NCI-H2227 (cell line): ENCODE measurements at regions not wholly inside any gene's neighbourhood (a gene's known extent, or its start where the extent isn't known, plus 50 kb on each side); places are given as distances from the start of the nearest gene placed in this dataset.
"Not testable (repeated sequence)": the region's sequence is repeated elsewhere in the genome, so short reads cannot be mapped to it uniquely, and the experiment has no call there.

Experiments used
- DNase-seq: peaks from one replicate; lab custom pipeline; 2025; ENCODE audit not compliant: unreplicated experiment; lab: John Stamatoyannopoulos, UW

DNA sequence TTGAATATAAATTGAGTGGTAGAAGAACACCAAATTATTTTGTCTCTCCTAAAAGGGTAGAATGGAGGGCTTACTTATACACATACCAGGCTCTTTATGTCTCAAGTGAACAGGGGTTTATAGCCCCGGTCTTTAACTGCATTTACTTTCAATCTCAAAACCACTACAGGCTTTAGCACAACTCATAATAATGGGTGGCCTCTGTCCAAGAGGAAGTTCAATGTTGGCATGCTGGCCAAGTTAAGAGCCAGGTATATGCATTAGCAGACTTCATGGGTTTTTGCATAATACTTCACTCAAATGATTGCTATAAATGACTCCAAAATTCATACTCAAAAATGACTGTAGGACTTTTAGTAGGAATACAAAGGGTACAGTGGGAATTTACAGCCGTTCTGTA, 118.5 kb upstream of the OTUD4 start:
- DNase-seq: no peak

DNA sequence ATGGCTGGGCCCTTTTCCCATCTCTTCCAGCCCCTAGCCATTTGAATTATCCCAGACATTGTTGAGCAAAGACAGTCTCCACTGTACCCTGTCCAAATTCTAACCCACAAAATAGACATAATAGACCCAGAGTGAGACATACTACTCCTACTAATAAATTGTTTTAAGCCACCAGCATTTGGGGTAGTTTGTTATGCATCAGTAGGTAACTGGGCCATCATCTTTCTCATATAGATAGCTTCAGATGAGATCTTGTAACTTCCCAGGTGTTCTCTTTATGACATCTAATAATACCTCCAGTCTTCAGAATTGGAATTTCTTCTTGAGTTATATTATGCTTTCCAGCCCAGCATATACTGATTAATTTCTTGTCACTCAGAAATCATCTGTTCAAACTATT, 117.2 kb upstream of the OTUD4 start:
- DNase-seq: no peak

DNA sequence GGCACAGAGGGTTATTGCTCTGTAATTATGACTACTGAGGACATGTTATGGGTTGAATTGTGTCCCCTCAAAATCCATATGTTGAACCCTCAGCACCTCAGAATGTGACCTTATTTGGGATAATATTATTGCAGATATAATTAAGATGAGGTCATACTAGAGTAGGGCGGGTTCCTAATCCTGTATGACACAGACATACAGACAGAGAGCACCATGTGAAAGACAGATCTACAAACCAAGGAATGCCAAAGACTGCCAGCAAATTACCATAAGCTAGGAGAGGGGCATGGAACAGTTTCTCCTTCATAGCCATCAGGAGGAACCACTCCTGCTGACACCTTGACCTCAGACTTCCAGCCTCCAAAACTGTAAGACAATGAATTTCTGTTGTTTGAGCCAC, 115.2 kb upstream of the OTUD4 start:
- no peak for DNase-seq

DNA sequence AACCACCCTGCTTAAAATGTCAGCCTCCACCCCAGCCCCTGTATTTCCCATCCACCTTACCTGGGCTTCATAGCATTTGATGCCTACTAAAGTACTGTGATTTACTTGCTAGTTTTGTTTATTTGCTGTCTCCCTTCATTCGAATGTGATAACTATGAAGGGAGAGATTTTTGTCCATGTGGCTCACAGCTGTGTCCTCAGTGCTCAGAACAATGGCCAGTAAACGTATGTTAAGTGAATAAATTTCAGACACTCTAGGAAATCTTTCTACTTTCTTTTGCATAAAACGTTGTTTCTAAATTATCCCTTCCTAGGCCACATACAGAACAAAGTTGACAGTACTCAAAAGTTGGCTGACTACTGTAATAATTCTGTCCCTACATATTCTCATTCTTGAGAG, 114.7 kb upstream of the OTUD4 start:
- DNase-seq: no peak

DNA sequence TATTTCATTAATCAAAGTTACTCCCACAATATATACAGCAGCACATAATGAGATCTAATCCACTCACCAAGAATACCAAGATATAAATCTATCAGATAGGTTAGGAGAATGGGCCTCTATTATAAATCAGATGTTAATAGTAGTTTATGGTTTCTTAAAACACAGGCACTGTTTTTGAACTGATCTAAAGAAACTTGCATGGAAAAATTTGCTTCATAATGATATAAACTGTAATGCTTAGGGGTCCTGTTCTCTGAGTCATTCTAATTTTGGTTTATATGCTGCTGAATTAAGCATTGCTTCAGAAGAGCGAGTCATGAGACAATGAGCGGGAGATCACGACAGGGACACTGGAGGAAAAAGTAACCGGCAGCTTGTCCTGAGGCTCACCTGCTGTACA, 113.3 kb upstream of the OTUD4 start:
- no peak for DNase-seq

DNA sequence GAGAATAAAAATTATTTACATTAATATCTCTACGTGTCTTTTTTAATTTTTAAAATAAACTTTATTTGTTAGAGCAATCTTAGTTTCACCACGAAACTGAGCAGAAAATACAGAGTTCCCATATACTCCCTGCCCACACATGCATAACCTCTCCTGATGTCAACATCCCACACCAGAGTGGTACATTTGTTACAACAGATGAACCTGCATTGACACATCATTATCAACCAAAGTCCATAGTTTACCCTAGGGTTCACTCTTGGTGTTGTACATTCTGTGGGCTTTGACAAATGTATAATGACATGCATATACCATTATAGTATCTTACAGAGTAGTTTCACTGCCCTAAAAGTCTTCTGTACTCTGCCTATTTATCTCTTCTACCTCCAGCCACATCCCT, 110.6 kb upstream of the OTUD4 start:
- DNase-seq: no peak

DNA sequence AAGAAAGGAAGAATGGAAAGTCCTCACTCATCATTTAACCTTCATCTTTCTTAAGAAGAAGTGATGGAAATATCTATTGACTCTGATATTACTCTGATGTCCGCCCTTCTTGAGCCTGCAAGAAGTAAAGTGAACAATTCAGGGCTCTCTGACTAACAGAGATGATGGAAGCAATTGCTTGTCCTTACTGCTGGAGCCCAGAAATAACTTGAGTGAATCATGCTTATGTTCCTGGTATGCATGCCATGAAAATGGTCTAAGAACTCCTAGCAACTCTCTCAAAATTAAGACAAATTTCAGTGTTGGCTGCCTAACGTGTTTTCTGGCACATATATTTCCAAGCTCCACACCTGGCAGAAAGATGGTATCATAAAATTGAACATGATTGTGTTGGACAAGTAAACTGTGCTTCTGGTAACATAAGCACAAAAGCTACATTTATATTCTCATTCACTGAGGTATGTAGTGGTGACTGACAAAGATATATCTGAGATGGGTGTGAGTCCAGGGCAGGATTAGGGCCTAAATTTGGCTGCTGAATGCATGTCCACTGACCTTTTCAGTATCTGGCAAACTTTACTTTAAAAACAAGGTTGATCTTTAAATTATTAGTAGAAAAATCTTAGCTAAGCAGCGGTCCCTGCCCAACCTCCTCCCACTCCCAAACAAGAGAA, 109.2 kb upstream of the OTUD4 start:
- DNase-seq: no peak

DNA sequence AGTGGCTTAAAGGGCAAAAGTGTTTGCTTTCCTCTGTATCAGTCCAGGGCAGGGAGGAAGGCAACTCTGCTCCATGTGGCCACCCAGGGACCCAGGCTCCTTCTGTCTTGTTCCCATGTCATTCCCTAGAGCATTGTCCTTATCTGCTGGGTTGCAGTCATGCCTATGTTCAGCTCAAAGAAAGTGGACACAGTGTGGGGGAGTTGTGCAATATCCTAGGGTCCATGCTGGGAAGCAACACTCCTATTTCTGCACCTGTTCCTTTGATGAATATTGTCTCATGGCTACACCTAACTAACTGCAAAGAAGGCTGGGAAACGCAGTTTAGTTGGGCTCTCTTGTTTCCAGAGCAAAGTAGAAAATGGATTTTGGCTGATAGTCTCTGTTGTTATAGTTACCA, 107.0 kb upstream of the OTUD4 start:
- no peak for DNase-seq

DNA sequence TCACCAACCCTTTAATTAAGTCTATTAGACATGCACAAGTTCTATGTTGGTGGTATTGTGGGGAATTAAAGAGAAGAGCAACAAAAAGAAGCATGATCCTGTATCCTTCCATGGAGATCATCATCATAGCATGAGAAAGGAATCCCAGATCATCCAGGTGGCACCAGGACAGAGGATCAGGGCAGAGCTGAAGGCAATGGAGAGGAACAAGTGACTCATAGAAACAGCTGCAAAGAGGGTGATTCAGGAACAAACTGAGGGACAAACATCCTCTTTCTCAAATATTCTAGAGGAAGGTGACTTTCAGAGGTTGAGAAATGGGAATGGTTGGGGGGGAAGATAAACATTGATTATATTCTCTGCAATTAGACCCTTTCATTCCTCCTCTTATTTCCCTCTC, 105.5 kb upstream of the OTUD4 start:
- DNase-seq: no peak

DNA sequence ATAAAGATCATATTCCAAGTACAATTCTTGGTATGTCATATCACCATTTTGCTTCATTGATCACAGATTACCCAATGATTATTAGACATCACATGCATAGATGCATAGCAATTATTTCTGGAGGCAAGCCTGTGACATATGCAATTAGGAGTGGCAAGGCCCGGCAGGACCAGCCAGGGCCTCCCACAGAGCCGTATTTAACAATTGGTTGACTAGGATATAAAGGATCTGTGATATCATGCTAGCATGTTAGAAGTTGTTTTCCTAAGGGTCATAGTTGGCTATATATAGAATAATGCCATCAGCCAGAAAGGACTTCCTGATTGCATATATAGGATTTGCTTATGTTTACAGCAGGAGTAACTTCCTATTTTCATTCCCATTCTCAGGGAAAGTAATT, 103.5 kb upstream of the OTUD4 start:
- no peak for DNase-seq

DNA sequence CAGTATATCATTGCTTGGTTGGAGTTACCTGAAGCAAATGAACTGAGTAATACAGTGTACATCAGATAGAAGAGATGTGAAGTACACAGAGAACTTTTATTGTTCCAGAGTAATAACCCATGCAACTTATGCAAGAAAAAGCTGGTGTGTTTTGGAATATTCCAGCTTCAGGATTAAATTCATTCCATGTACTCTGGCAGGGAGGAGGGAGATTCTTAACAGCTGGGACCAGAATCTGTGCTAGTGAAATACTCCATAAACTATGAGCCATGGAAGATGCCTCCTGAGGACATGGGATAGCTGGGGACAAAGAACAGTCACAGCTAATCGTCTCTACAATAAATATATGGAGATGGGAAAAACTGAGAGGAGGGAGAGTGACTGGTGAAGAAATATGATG, 101.6 kb upstream of the OTUD4 start:
- no peak for DNase-seq

DNA sequence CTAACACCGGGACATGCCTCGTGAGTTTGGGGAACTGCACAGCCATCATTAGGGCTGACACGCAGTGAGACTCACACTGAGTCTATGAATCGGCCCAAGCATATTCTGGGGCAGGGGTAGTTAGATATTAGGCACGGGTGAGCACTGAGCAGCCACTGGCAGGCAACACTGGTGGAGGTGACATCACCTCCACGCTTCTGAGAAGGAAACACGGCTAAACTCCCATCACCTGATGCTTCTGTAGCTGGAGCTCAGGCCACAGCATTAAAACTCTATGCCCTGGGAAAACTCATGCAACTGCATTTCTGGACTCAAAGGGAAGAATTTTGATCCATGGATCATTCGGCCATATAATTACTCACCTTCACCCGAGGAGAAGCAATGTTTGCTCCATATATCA, 100.8 kb upstream of the OTUD4 start:
- no peak for DNase-seq

DNA sequence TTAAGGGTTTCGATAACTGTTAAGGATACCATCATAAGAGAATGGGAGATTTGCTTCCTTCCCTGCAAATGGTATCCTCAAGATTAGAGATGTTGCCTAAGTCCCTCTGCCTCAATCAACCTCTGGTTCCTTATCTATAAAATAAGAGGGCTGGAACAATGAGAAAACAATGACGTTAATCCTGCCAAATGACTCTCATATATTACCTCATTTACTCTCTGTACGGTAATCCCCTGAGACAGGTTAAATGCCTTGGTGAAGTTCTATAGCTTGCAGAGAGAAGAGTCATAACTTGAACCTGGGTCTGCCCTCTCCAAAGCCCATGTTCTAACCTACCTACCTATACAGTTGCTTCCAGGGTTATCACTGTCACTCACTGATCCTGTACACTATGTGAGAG, 100.2 kb upstream of the OTUD4 start:
- DNase-seq: no peak

DNA sequence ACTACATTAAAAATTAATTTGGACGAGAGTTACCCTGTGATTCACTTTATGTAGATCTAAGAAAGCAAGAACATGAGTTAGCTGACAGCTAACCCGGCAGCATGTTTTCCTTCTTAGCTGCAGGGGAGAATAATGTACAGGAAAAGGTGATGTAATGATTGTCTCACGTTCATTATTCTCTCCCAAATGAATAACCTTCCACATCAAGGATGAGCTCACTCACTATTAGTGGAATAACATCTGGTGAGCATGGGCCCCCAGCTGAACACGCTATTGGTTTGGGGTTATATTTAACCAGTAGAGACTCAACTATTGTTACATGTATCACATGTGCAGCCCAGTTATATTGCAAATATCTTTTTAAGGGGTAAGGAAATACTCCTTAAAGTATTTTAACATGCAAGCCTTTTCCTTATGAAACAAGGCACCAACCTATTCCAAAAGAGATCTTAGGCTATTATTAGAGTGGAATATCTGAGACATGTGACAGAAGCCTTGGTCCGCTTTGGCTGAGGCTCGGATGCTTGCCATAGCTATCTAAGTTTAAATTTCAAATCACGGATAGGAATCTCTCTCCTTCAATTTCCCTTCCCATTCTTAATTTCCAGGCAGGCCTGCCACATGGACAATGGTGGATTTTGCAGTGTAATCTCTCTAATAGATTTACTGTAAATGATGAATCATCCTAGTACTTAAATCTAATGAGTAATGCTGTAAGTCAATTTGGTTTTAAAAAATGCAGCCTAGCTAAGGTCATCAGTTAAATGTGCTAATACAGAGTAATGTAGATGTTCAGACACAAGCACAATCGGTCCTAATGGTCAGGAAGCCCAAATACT, 99.0 kb upstream of the OTUD4 start:
- no peak for DNase-seq

DNA sequence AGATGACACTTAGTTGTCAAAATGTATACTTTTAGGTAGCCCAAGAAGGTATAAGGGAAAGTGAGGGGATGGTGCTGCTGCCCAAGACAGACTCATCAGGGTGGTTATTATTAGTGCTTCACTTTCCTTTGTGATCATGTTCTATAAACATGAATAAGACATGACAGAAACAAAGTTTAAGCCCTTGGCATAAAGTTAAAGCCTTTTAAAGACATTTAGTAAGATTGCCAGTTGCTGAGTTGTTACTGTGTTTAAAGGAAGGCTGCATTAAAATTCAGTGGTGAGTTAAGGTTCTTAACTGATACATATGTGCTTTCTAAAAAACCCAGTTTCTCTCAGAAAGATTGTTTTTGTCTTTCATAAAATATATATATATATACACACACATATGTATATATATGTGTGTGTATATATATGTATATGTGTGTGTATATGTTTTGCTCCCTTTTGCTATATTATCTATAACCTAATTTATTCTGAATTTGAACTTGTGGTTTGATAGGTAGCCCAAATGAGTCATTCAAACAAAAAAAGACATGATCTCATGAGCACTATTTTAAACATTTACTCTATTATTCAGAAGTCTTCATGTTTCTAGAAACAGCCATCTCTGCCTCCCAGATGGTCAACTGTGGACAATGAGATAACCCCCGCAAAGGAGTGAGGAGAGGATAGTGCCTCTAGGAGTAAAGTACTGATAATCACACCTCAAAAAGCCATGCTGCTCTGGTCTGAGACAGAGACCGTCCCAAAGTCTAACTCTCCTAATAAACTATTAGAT, 98.1 kb upstream of the OTUD4 start:
- DNase-seq: no peak

DNA sequence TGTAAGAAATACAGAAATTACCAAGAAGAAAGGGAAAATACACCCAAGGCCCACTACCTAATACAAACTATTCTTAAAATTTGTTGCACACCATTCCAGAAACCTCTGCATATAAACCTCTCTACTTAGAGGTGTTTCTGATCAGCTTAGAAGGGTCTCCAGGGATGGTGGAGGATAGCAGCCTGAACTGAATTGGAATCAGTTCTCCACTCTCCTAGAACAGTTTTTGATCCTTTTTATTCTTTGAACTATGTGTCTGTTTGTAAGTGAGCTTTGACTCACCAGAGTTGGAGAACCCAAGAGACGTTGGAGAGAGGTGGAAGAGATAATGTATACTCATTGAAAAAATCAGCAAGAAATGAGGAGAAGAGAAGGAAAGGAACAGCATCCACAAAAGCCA, 96.6 kb upstream of the OTUD4 start:
- no peak for DNase-seq

DNA sequence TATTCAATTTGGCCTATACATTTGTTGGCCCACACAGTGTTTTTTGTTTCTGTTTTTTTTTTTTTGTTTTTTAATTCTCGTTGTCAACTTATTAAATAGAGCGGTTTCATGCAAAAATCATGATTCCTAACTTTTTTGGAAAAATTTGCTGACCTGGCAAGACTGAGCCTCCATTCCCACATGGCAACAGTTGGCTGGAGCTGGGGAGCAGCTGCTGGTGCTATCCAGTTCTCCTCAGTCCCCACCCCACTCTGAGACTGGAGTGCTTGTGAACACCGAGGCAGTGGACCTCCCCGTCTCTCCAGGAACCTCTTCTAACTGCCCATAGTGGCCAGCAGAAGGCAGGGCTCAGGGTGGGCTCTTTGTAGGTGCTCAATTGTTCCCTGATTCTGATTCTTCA, 95.7 kb upstream of the OTUD4 start:
- DNase-seq: no peak

DNA sequence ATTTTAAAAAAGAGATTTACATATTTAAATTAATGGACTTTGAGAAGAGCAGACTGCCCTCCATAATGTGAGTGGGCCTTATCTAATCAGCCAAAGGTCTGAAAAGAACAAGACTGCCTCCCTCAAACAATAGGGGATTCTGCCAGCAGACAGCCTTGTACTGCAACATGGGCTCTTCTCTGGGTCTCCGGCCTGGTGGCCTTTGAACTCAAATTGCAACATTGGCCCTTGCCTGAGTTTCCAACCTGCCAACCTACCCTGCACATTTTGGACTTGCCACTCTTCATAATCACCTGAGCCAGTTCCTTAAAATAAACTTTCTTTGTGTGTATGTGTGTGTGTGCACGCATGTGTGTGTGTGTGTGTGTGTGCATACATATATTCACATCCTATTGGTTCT, 90.8 kb upstream of the OTUD4 start:
- DNase-seq: no peak

DNA sequence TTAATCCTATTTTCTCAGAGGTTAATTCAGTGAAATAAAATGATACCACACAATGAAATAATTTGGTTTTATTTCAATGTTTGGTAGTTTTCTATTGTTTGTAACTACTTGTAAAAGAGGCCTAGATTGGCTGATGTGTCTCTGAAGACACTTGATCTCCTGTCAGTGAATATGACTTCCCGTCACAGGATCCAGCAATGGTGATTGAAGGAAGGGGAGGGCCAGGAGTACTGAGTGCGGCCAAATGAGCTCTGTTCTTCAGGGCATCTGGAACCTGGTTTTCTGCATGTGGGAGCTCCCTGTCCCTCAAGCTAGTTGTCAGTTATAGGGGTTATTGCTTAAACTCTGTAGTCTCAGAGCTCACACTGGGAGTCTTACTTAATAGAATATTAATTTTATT, 86.5 kb upstream of the OTUD4 start:
- DNase-seq: no peak

DNA sequence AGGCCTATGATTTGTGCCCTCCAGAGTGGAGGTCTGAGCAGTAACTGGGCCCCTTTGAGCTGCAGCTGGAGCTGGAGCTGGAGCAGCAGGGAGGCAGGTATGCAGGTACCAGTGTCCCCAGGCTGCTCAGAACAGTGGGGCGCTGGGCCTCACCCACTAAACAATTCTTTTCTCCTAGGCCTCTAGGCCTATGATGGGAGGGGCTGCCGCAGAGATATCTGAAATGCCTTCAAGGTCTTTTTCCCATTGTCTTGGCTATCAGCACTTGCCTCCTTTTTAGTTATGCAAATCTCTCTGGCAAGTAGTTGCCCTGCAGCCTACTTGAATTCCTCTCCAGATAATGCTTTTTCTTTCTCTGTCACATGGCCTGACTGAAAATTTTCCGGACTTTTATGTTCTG, 79.7 kb upstream of the OTUD4 start:
- no peak for DNase-seq

DNA sequence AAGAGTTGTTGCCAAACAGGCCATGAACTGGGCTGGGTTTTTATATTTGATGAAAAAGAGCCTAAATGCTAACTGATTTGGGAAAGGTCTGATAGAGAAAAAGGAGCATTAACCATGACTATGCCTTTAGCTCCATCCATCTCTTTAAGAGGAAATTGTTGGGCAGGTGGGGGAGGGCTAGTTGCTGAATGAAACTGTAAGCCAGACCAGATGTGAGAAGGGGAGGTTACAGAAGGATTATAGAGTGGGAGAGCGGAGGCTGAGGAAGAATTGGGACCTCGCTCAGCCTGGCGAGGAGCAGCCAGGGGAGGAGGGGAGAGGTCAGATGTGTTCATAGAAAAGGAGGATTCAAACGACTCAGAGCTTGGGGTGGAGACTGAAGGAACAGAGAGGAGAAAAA, 74.9 kb upstream of the OTUD4 start:
- DNase-seq: not testable (repeated sequence)

DNA sequence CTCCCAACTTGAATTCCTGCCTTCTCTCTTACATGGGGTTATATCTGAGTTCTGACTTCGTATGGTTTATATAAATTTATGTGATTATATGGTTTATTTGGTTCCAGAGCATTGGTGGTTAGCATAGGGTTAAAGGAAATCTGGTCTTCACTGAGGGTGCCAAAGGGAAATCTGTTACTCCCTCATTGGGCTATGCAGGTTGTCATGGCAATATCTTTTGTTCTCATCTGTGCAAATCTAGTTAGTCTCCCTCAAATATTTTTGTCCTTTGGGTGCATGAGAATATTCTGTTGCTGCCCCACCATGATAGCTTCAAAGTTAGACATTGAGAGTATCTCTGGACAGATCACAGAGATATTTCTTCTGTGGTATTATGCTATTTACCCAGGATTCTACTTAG, 71.8 kb upstream of the OTUD4 start:
- no peak for DNase-seq
